ENCODE measurements at regions not wholly inside any gene's neighbourhood (a gene's known extent, or its start where the extent isn't known, plus 50 kb on each side); places are given as distances from the start of the nearest gene placed in this dataset.
A peak's percentile ranks its signal among the peaks of the same experiment; 100 is the strongest.

- Histone ChIP-seq H3K36me3 (ENCODE audit: insufficient read depth, low read length) (no peaks in the 10 kb centered on the region), H3K4me1 (ENCODE audit: insufficient read depth, low read length) (no peaks in the 10 kb centered on the region), H3K9me3 (ENCODE audit: low read depth, low read length) (no peaks in the 10 kb centered on the region), H2AFZ (ENCODE audit: low read length) (no peak overlapping the region), H3K4me2 (ENCODE audit: insufficient read depth, low read length) (no peak overlapping the region), H4K20me1 (ENCODE audit: insufficient read depth, low read length) (no peaks in the 10 kb centered on the region), H3K27ac (ENCODE audit: low read depth, low read length) (no peak overlapping the region), H3K4me3 (ENCODE audit: insufficient read depth, low read length) (no peak overlapping the region), H3K27me3 (ENCODE audit: insufficient read depth, low read length) (no peaks in the 10 kb centered on the region), H3K79me2 (ENCODE audit: insufficient read depth, low read length) (no peaks in the 10 kb centered on the region)
- DNase-seq (ENCODE audit: insufficient read length, low spot score, missing footprints), result no peak
- no peak for TF ChIP-seq CTCF (IDR thresholded peaks at IDR 0.05; ENCODE audit: extremely low read depth, low read depth, low read length)
Observed at GRCh38 chr4:125097729-125098128, 217.0 kb upstream of the FAT4 start.

- Histone ChIP-seq H4K20me1 (ENCODE audit: insufficient read depth, low read length) (no peaks in the 10 kb centered on the region), H3K27ac (ENCODE audit: low read depth, low read length) (no peak overlapping the region), H2AFZ (ENCODE audit: low read length) (no peak overlapping the region), H3K4me3 (ENCODE audit: insufficient read depth, low read length) (no peak overlapping the region), H3K4me2 (ENCODE audit: insufficient read depth, low read length) (no peak overlapping the region), H3K79me2 (ENCODE audit: insufficient read depth, low read length) (no peaks in the 10 kb centered on the region), H3K9me3 (ENCODE audit: low read depth, low read length) (no peaks in the 10 kb centered on the region), H3K4me1 (ENCODE audit: insufficient read depth, low read length) (no peaks in the 10 kb centered on the region), H3K27me3 (ENCODE audit: insufficient read depth, low read length) (no peaks in the 10 kb centered on the region), H3K36me3 (ENCODE audit: insufficient read depth, low read length) (no peaks in the 10 kb centered on the region)
- TF ChIP-seq CTCF (IDR thresholded peaks at IDR 0.05; ENCODE audit: extremely low read depth, low read depth, low read length), result no peak
- DNase-seq (ENCODE audit: insufficient read length, low spot score, missing footprints), result no peak
Observed at GRCh38 chr4:125096662-125097061, 218.1 kb upstream of the FAT4 start.

GRCh38 chr4:125091541-125091940 lies 223.2 kb upstream of the FAT4 start:
- Histone ChIP-seq H3K27ac (ENCODE audit: low read depth, low read length) (no peak overlapping the region), H3K4me1 (ENCODE audit: insufficient read depth, low read length) (no peaks in the 10 kb centered on the region), H3K79me2 (ENCODE audit: insufficient read depth, low read length) (no peaks in the 10 kb centered on the region), H3K36me3 (ENCODE audit: insufficient read depth, low read length) (no peaks in the 10 kb centered on the region), H3K4me2 (ENCODE audit: insufficient read depth, low read length) (no peak overlapping the region), H3K4me3 (ENCODE audit: insufficient read depth, low read length) (no peak overlapping the region), H2AFZ (ENCODE audit: low read length) (no peak overlapping the region), H4K20me1 (ENCODE audit: insufficient read depth, low read length) (no peaks in the 10 kb centered on the region), H3K9me3 (ENCODE audit: low read depth, low read length) (no peaks in the 10 kb centered on the region), H3K27me3 (ENCODE audit: insufficient read depth, low read length) (no peaks in the 10 kb centered on the region)
- no peak for DNase-seq (ENCODE audit: insufficient read length, low spot score, missing footprints)
- no peak for TF ChIP-seq CTCF (IDR thresholded peaks at IDR 0.05; ENCODE audit: extremely low read depth, low read depth, low read length)

- Histone ChIP-seq H3K9me3 (ENCODE audit: low read depth, low read length) (no peaks in the 10 kb centered on the region), H3K79me2 (ENCODE audit: insufficient read depth, low read length) (no peaks in the 10 kb centered on the region), H3K4me1 (ENCODE audit: insufficient read depth, low read length) (no peaks in the 10 kb centered on the region), H4K20me1 (ENCODE audit: insufficient read depth, low read length) (no peaks in the 10 kb centered on the region), H2AFZ (ENCODE audit: low read length) (peak overlapping the region; percentile 42), H3K27me3 (ENCODE audit: insufficient read depth, low read length) (no peaks in the 10 kb centered on the region), H3K27ac (ENCODE audit: low read depth, low read length) (no peak overlapping the region), H3K4me2 (ENCODE audit: insufficient read depth, low read length) (no peak overlapping the region), H3K4me3 (ENCODE audit: insufficient read depth, low read length) (no peak overlapping the region), H3K36me3 (ENCODE audit: insufficient read depth, low read length) (no peaks in the 10 kb centered on the region)
- TF ChIP-seq CTCF (IDR thresholded peaks at IDR 0.05; ENCODE audit: extremely low read depth, low read depth, low read length), result no peak
- DNase-seq (ENCODE audit: insufficient read length, low spot score, missing footprints), result no peak
Observed at GRCh38 chr4:125091101-125091500, 223.7 kb upstream of the FAT4 start.
